Neural progenitor cell (in vitro differentiated cells): ENCODE measurements at regions not wholly inside any gene's neighbourhood (a gene's known extent, or its start where the extent isn't known, plus 50 kb on each side); places are given as distances from the start of the nearest gene placed in this dataset.
A peak's percentile ranks its signal among the peaks of the same experiment; 100 is the strongest.

Experiments
- DNase-seq: peaks from one replicate; pipeline ENCODE4 v3.0.0-alpha.2; 2016; ENCODE audit warnings: low spot score
- H2AFZ ChIP-seq: fragments of 200-600 bp; sonication (generic); replicated peaks from 2 replicates; pipeline ENCODE4 v1.6.1; 2016; ENCODE audit warnings: antibody characterized with exemption
- H3F3A ChIP-seq: fragments of 200-600 bp; sonication (generic); 2 replicates; pipeline ENCODE4 v1.6.1; 2016; ENCODE audit warnings: antibody characterized with exemption, low read depth
- H3K27ac ChIP-seq: fragments of 200-600 bp; sonication (generic); 2 replicates; pipeline ENCODE4 v1.5.1; 2016; ENCODE audit warnings: mild to moderate bottlenecking
- H3K27me3 ChIP-seq: fragments of 200-600 bp; sonication (generic); 2 replicates; pipeline ENCODE4 v1.6.1; 2016; ENCODE audit warnings: mild to moderate bottlenecking, moderate library complexity
- H3K36me3 ChIP-seq: fragments of 200-600 bp; sonication (generic); 2 replicates; pipeline ENCODE4 v1.5.1; 2016
- H3K4me1 ChIP-seq: fragments of 200-600 bp; sonication (generic); 2 replicates; pipeline ENCODE4 v1.6.1; 2016; ENCODE audit warnings: mixed run types
- H3K4me2 ChIP-seq: fragments of 200-600 bp; sonication (generic); 2 replicates; pipeline ENCODE4 v1.6.1; 2016
- H3K4me3 ChIP-seq: fragments of 200-600 bp; sonication (generic); 2 replicates; pipeline ENCODE4 v1.5.1; 2016
- H3K79me2 ChIP-seq: fragments of 200-600 bp; sonication (generic); 2 replicates; pipeline ENCODE4 v1.6.1; 2016; ENCODE audit warnings: low read depth
- H3K9ac ChIP-seq: fragments of 200-600 bp; sonication (generic); 2 replicates; pipeline ENCODE4 v1.6.1; 2016
- H3K9me3 ChIP-seq: fragments of 200-600 bp; sonication (generic); 2 replicates; pipeline ENCODE4 v1.5.1; 2016; ENCODE audit warnings: low read depth
- H4K20me1 ChIP-seq: fragments of 200-600 bp; sonication (generic); 2 replicates; pipeline ENCODE4 v1.6.1; 2016; ENCODE audit warnings: low read depth
- H3K27ac Mint-ChIP-seq: 3 replicates; pipeline ENCODE4 v1.8.0; 2021; ENCODE audit warnings: mixed read lengths
- H3K27me3 Mint-ChIP-seq: 2 replicates; pipeline ENCODE4 v1.8.0; 2022; ENCODE audit warnings: low read depth, mild to moderate bottlenecking, inconsistent platforms, moderate library complexity, mixed read lengths; ENCODE audit not compliant: insufficient read depth
- H3K36me3 Mint-ChIP-seq: 3 replicates; pipeline ENCODE4 v1.8.0; 2021; ENCODE audit warnings: mixed read lengths
- H3K4me1 Mint-ChIP-seq: 3 replicates; pipeline ENCODE4 v1.8.0; 2021; ENCODE audit warnings: mixed read lengths
- H3K4me3 Mint-ChIP-seq: 3 replicates; pipeline ENCODE4 v1.8.0; 2021; ENCODE audit warnings: mild to moderate bottlenecking, moderate library complexity, mixed read lengths
- H3K9me3 Mint-ChIP-seq: 3 replicates; pipeline ENCODE4 v1.8.0; 2020; ENCODE audit warnings: mixed read lengths
- CTCF ChIP-seq: fragments of 200-600 bp; sonication (generic); IDR thresholded peaks from 2 replicates; pipeline ENCODE4 v1.5.1; 2017; ENCODE audit warnings: antibody characterized with exemption, mild to moderate bottlenecking
- EZH2 ChIP-seq: fragments of 200-600 bp; sonication (generic); IDR thresholded peaks from 2 replicates; pipeline ENCODE4 v1.6.1; 2017; ENCODE audit warnings: antibody characterized with exemption, mild to moderate bottlenecking, moderate library complexity
- EZH2phosphoT487 ChIP-seq: fragments of 200-600 bp; sonication (generic); IDR thresholded peaks from 2 replicates; pipeline ENCODE4 v1.6.1; 2017; ENCODE audit warnings: antibody characterized with exemption

GRCh38 chr4:62133977-62134376 is 933.9 kb downstream of the ADGRL3 start:
- no peaks in the 10 kb centered on the region for H3K36me3 Mint-ChIP-seq
- no peak overlapping the region for H3K4me3 Mint-ChIP-seq
- Histone ChIP-seq H3K36me3 (no peaks in the 10 kb centered on the region), H4K20me1 (no peaks in the 10 kb centered on the region), H3K9ac (no peak overlapping the region), H3K4me3 (no peak overlapping the region), H3K4me2 (no peak overlapping the region), H3K79me2 (no peaks in the 10 kb centered on the region), H3K4me1 (no peaks in the 10 kb centered on the region), H3F3A (no peaks in the 10 kb centered on the region), H3K27me3 (no peaks in the 10 kb centered on the region), H3K9me3 (no peaks in the 10 kb centered on the region), H2AFZ (peak overlapping the region; percentile 38), H3K27ac (no peak overlapping the region)
- no peak overlapping the region for H3K27ac Mint-ChIP-seq
- peaks cover 13% of the 10 kb centered on the region for H3K9me3 Mint-ChIP-seq
- DNase-seq = no peak
- peaks cover 6% of the 10 kb centered on the region for H3K27me3 Mint-ChIP-seq
- TF ChIP-seq EZH2 (no peak), CTCF (no peak), EZH2phosphoT487 (no peak)
- peaks cover 23% of the 10 kb centered on the region for H3K4me1 Mint-ChIP-seq

GRCh38 chr4:62133101-62133897 is 933.2 kb downstream of the ADGRL3 start:
- Histone ChIP-seq H2AFZ (peak overlapping the region; percentile 38), H3F3A (no peaks in the 10 kb centered on the region), H3K9ac (no peak overlapping the region), H3K27me3 (no peaks in the 10 kb centered on the region), H3K4me3 (no peak overlapping the region), H3K4me2 (no peak overlapping the region), H3K79me2 (no peaks in the 10 kb centered on the region), H3K4me1 (no peaks in the 10 kb centered on the region), H3K36me3 (no peaks in the 10 kb centered on the region), H4K20me1 (no peaks in the 10 kb centered on the region), H3K9me3 (no peaks in the 10 kb centered on the region), H3K27ac (no peak overlapping the region)
- H3K4me3 Mint-ChIP-seq = no peak overlapping the region
- peaks cover 13% of the 10 kb centered on the region for H3K9me3 Mint-ChIP-seq
- no peaks in the 10 kb centered on the region for H3K36me3 Mint-ChIP-seq
- TF ChIP-seq EZH2phosphoT487 (no peak), CTCF (no peak), EZH2 (no peak)
- H3K27ac Mint-ChIP-seq = no peak overlapping the region
- H3K27me3 Mint-ChIP-seq = peaks cover 2% of the 10 kb centered on the region
- no peak for DNase-seq
- H3K4me1 Mint-ChIP-seq = peaks cover 23% of the 10 kb centered on the region

DNA sequence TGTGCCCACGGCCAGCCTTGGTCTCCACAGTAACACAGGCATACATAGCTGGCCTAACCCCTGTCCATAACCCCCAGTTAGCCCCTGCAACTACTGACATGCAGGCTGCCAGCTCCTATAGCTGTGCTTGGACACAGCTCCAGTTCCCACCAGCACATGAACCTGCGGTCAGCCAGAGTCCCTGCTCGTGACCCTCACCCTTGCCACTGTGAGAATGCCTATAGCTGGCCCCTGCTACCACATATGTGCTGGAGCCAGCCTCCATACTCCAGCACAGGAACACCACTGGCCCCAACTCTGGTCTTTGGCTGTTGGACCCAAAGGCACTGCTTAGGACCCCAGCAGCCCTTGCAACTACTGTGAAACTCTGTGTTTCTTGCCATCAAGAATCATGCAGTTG is 930.9 kb downstream of the ADGRL3 start:
- no peaks in the 10 kb centered on the region for H3K36me3 ChIP-seq
- H3K9me3 Mint-ChIP-seq = peaks cover 17% of the 10 kb centered on the region
- H3K4me3 Mint-ChIP-seq = no peak overlapping the region
- H2AFZ ChIP-seq = no peak overlapping the region
- no peaks in the 10 kb centered on the region for H3K36me3 Mint-ChIP-seq
- no peak overlapping the region for H3K27ac Mint-ChIP-seq
- H3K27me3 Mint-ChIP-seq = peaks cover 2% of the 10 kb centered on the region
- H3K4me1 ChIP-seq = no peaks in the 10 kb centered on the region
- no peak overlapping the region for H3K4me2 ChIP-seq
- peaks cover 23% of the 10 kb centered on the region for H3K4me1 Mint-ChIP-seq
- no peak overlapping the region for H3K4me3 ChIP-seq
- no peak overlapping the region for H3K27ac ChIP-seq
- H3F3A ChIP-seq = no peaks in the 10 kb centered on the region
- H3K9me3 ChIP-seq = no peaks in the 10 kb centered on the region
- TF ChIP-seq EZH2 = no peak
- TF ChIP-seq CTCF = no peak
- no peak for DNase-seq
- no peaks in the 10 kb centered on the region for H3K79me2 ChIP-seq
- H3K27me3 ChIP-seq = no peaks in the 10 kb centered on the region
- no peak overlapping the region for H3K9ac ChIP-seq
- no peaks in the 10 kb centered on the region for H4K20me1 ChIP-seq
